ENCODE measurements at regions not wholly inside any gene's neighbourhood (a gene's known extent, or its start where the extent isn't known, plus 50 kb on each side); places are given as distances from the start of the nearest gene placed in this dataset.

GRCh38 chr1:98056781-98057180, 135.9 kb upstream of the DPYD start:
- TF ChIP-seq CTCF (IDR thresholded peaks at IDR 0.05): no peak
- no peak for TF ChIP-seq POLR2A (IDR thresholded peaks at IDR 0.05; ENCODE audit: low read length)
- no peak for TF ChIP-seq RCOR1 (IDR thresholded peaks at IDR 0.05; ENCODE audit: low read depth, low read length)
- TF ChIP-seq RFX5 (IDR thresholded peaks at IDR 0.05): no peak
- TF ChIP-seq ESRRA (IDR thresholded peaks at IDR 0.05; ENCODE audit: borderline replicate concordance, low read length): no peak
- no peak for TF ChIP-seq USF2 (IDR thresholded peaks at IDR 0.05)
- no peak for TF ChIP-seq ATOH8 (CRISPR knock-in tag; IDR thresholded peaks at IDR 0.05; ENCODE audit: low read depth)
- no peak for TF ChIP-seq BHLHE40 (IDR thresholded peaks at IDR 0.05; ENCODE audit: low read depth, low read length)
- no peak for TF ChIP-seq KDM1A (IDR thresholded peaks at IDR 0.05; ENCODE audit: low read depth)
- no peak for TF ChIP-seq NR3C1 (IDR thresholded peaks at IDR 0.05)
- TF ChIP-seq EP300 (IDR thresholded peaks at IDR 0.05): no peak
- TF ChIP-seq GATA3 (IDR thresholded peaks at IDR 0.05; ENCODE audit: borderline replicate concordance): no peak
